Lower leg skin (tissue), 4 donors: ENCODE measurements at regions not wholly inside any gene's neighbourhood (a gene's known extent, or its start where the extent isn't known, plus 50 kb on each side); places are given as distances from the start of the nearest gene placed in this dataset.

Experiments used
- DNase-seq, 2 donors: peaks; one replicate each; pipeline ENCODE4 v3.0.0-alpha.2; 2019; ENCODE audit warnings: low spot score in 2 of 2
- H3K4me3 ChIP-seq: fragments of 200-600 bp; sonication (generic); 2 replicates; pipeline ENCODE4 v1.5.1; 2017; ENCODE audit warnings: mild to moderate bottlenecking, low read depth; ENCODE audit not compliant: poor library complexity, severe bottlenecking
- POLR2A ChIP-seq, 2 donors: fragments of 450-650 bp; IDR thresholded peaks; one replicate each; pipeline ENCODE4 v1.6.1; 2016 to 2017; ENCODE audit warnings: antibody characterized with exemption in 2 of 2, mild to moderate bottlenecking in 1 of 2, moderate library complexity in 1 of 2
- WGBS, 2 donors: methylation state at CpG; one replicate each; pipeline ENCODE4 v1.1.5; 2018; 5-methylcytosine and 5-hydroxymethylcytosine counted together
- intact Hi-C: fragments of 100-400 bp; cut with DNase I; formaldehyde crosslinking; loops from one replicate; pipeline ENCODE4 v1.15.0; 2023; ENCODE audit warnings: low total_unique reads
- TF ChIP-seq, protein P1 (sequence below), 3 donors: fragments of 450-650 bp; IDR thresholded peaks; one replicate each; pipeline ENCODE4 v1.5.1; 2016; ENCODE audit warnings: antibody characterized with exemption in 3 of 3, mild to moderate bottlenecking in 3 of 3, moderate library complexity in 2 of 3

DNA sequence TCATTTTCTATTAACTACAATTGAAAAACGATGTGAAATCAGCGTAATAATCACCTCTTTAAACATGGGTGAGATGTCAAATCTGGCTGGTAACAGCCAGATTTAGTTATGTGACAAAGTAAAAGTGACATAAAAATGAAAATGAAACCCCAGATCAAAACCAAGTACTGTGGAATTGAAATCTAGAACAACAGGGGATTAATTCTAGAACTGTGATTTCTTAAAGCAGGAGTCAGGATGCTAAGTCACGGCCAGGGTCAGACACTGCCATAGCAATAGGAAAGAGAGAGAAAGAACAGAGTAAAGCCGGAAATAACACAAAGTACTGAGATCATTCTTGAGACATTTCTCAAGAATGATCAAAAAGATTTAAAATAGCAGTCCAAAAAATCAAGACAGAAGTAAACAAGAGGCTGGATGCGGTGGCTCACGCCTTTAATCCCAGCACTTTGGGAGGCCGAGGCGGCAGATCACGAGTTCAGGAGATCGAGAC, 1183.7 kb upstream of the NXPH2 start:
- TF ChIP-seq, protein P1, sequence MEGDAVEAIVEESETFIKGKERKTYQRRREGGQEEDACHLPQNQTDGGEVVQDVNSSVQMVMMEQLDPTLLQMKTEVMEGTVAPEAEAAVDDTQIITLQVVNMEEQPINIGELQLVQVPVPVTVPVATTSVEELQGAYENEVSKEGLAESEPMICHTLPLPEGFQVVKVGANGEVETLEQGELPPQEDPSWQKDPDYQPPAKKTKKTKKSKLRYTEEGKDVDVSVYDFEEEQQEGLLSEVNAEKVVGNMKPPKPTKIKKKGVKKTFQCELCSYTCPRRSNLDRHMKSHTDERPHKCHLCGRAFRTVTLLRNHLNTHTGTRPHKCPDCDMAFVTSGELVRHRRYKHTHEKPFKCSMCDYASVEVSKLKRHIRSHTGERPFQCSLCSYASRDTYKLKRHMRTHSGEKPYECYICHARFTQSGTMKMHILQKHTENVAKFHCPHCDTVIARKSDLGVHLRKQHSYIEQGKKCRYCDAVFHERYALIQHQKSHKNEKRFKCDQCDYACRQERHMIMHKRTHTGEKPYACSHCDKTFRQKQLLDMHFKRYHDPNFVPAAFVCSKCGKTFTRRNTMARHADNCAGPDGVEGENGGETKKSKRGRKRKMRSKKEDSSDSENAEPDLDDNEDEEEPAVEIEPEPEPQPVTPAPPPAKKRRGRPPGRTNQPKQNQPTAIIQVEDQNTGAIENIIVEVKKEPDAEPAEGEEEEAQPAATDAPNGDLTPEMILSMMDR (IDR thresholded peaks at IDR 0.05), result no peak
- no peak for TF ChIP-seq POLR2A (IDR thresholded peaks at IDR 0.05)
- no peak for DNase-seq
- H3K4me3 ChIP-seq, result no peak overlapping the region
- intact Hi-C loops, result no loop called here
- WGBS, 2 donors, result 68 to 76% methylated on average over 10 of the region's 10 CpGs

DNA sequence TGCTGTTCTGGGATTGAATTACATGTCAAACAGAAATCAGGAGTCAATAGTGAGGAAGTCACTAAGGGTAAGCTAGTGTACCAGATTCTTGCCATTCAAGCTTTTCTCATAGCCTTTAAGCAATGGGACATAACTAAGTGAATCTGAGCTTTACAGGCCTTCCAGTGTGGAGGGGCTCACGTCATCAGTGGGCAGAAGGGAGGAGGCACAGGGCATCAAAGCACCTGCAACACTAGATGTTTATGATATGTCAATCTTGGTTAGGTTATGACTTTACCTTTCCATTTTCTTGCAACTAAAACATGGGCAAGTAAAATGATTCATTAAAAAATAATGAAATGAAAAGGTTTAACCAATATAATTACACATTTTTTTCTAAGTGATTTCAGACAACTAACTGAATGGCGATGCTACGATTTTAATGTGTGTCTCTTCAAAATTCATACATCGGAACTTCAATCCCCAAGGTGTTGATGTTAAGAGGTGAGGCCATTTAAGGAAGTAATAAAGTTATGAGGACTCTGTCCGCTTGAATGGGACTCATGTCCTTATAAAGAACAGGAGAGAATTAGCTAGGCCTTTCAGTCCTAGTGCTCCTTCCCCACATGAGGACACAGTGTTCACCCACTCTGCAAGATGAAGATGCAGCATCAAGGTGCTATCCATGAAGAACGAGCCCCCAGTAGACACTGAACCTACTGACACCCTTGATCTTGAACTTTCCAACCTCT, 1169.2 kb upstream of the NXPH2 start:
- 89 to 93% methylated on average over 6 of the region's 6 CpGs for WGBS, 2 donors
- intact Hi-C loops, result no loop called here
- no peak for TF ChIP-seq POLR2A (IDR thresholded peaks at IDR 0.05)
- TF ChIP-seq, protein P1 (IDR thresholded peaks at IDR 0.05), result no peak

DNA sequence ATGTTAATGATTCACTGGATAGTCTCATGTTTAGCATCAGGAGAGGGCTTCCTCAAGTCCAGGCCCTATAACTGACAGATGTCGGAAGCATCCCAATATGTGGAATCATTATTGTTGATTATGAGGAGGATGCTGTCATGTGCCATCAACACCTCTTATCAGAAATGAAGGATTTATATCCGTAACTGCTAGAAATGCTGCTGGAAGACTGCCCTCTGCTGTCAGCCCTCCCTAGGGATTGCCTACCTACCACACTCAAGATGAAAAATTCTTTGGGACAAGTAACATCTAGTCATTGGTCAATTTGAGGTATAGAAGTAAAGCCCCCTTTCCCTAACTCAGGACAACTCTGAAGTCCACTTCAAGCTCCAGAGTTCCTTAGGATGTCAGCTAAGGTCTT, 1166.5 kb upstream of the NXPH2 start:
- H3K4me3 ChIP-seq, result no peak overlapping the region
- no peak for TF ChIP-seq POLR2A (IDR thresholded peaks at IDR 0.05)
- TF ChIP-seq, protein P1 (IDR thresholded peaks at IDR 0.05), result no peak
- no peak for DNase-seq
- 83 to 89% methylated on average over 2 of the region's 2 CpGs for WGBS, 2 donors
- intact Hi-C loops, result no loop called here

More for the DNA sequence above, 1169.2 kb upstream of the NXPH2 start:
- no peak for DNase-seq
- no peak overlapping the region for H3K4me3 ChIP-seq

DNA sequence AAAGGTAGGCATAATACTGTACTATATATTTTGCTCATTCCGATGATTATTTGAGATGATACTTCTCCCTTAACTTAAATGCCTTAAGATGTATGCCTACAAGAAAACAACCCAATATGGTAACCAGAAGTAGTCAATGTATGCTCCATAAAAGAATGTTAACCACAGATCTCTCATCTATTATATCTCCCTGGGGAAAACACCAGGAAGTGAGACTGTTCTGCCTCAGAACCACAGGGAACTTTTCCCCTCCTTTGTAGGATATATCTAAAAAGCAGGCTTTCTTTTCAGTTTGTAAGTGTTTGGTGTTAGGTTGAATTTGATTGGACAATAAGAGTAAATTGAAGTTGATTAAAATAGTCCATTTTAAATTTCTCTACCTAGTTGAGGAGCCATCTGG, 1160.5 kb upstream of the NXPH2 start:
- no peak for TF ChIP-seq POLR2A (IDR thresholded peaks at IDR 0.05)
- TF ChIP-seq, protein P1 (IDR thresholded peaks at IDR 0.05), result no peak
- DNase-seq, result no peak
- H3K4me3 ChIP-seq, result no peak overlapping the region
- WGBS, 2 donors, result 72 to 88% methylated on average over 1 of the region's 1 CpG
- intact Hi-C loops, result no loop called here

DNA sequence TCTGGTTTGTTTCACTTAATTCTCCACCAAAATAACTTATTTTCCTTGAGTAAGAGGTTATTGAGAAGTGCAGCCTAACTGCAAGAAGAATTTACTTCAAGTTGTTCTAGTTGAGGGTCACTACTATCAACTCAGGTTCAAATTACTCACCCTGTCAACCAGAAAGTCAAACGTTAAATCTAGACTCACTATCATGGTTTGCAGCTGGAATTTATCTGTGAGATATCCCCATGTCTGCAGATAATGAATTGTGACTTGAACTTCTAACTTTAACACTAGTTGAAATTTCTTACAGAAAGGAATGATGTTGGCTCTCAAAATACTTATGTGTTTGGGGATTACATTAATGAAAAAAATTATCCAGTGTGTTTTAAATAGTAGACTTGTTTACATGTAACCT, 1145.7 kb upstream of the NXPH2 start:
- intact Hi-C loops, result no loop called here
- TF ChIP-seq, protein P1 (IDR thresholded peaks at IDR 0.05), result no peak
- TF ChIP-seq POLR2A (IDR thresholded peaks at IDR 0.05), result no peak
- WGBS, 2 donors, result 27 to 29% methylated on average over 1 of the region's 1 CpG
- H3K4me3 ChIP-seq, result no peak overlapping the region
- no peak for DNase-seq

DNA sequence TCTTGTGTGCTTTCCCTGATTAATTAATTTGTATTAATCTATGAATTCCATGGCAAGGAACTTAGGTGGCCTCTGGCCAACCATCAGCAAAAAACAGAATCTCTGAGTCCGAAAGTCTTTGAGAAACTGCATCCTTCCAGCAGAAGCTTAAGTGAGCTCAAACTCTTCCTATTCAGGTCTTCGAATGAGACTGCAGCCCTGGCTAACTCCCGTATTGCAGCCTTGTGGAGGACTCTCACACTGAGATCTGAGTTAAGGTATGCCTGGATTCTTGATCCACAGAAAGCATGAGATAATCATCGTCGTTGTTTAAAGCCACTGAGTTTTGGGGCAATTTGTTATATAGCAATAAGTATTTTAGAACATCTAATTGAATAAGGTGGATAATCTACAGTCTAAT, 1143.9 kb upstream of the NXPH2 start:
- DNase-seq, result no peak
- no peak for TF ChIP-seq POLR2A (IDR thresholded peaks at IDR 0.05)
- TF ChIP-seq, protein P1 (IDR thresholded peaks at IDR 0.05), result no peak
- intact Hi-C loops, result no loop called here
- WGBS, 2 donors, result 77 to 82% methylated on average over 5 of the region's 5 CpGs
- H3K4me3 ChIP-seq, result no peak overlapping the region
